Neural crest cell (in vitro differentiated cells): ENCODE measurements at regions not wholly inside any gene's neighbourhood (a gene's known extent, or its start where the extent isn't known, plus 50 kb on each side); places are given as distances from the start of the nearest gene placed in this dataset.

Experiments
- DNase-seq: peaks from one replicate; pipeline ENCODE4 v3.0.0; 2021; ENCODE audit warnings: low read depth, mixed read lengths, low spot score
- H3K27ac Mint-ChIP-seq: one replicate; pipeline ENCODE4 v1.8.0; 2021; ENCODE audit warnings: mild to moderate bottlenecking, mixed read lengths; ENCODE audit not compliant: unreplicated experiment
- H3K27me3 Mint-ChIP-seq: 2 replicates; pipeline ENCODE4 v1.8.0; 2021; ENCODE audit warnings: low read depth, mild to moderate bottlenecking, mixed read lengths
- H3K36me3 Mint-ChIP-seq: 2 replicates; pipeline ENCODE4 v1.8.0; 2021; ENCODE audit warnings: low read depth, mild to moderate bottlenecking, mixed read lengths
- H3K4me1 Mint-ChIP-seq: 2 replicates; pipeline ENCODE4 v1.8.0; 2021; ENCODE audit warnings: mixed read lengths
- H3K4me3 Mint-ChIP-seq: one replicate; pipeline ENCODE4 v1.8.0; 2021; ENCODE audit warnings: mild to moderate bottlenecking, mixed read lengths
- H3K9me3 Mint-ChIP-seq: 2 replicates; pipeline ENCODE4 v1.8.0; 2021; ENCODE audit warnings: mixed read lengths
- TF ChIP-seq, protein P1 (sequence below): fragments of 200-600 bp; sonication (generic); conservative IDR thresholded peaks from 2 replicates; pipeline ENCODE4 v1.5.0; 2021; ENCODE audit warnings: antibody characterized with exemption, mild to moderate bottlenecking

DNA sequence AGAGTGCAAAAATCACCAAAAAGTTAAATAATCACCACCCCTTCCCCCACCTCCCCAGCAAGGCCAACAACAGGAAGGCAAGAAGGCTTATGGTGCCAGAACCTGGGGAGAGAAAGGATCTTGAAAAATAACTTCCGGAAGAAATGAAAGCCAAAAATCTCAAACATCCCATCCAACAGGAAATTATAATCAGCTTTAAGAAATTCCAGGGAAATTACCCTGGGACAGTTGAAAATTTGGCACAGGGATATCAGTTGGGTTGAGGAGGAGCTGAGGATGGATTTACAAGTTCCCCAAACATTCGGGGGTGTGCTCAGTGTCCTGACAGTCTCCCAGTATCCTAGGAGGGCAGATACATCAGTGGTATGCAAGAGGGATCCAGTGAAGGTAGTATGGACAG lies 82.7 kb downstream of the POLR2M start:
- H3K36me3 Mint-ChIP-seq, result no peaks in the 10 kb centered on the region
- no peak for DNase-seq
- no peak overlapping the region for H3K27ac Mint-ChIP-seq
- H3K9me3 Mint-ChIP-seq, result no peaks in the 10 kb centered on the region
- H3K4me1 Mint-ChIP-seq, result no peaks in the 10 kb centered on the region
- peaks cover 12% of the 10 kb centered on the region for H3K27me3 Mint-ChIP-seq
- no peak overlapping the region for H3K4me3 Mint-ChIP-seq
- TF ChIP-seq, protein P1, sequence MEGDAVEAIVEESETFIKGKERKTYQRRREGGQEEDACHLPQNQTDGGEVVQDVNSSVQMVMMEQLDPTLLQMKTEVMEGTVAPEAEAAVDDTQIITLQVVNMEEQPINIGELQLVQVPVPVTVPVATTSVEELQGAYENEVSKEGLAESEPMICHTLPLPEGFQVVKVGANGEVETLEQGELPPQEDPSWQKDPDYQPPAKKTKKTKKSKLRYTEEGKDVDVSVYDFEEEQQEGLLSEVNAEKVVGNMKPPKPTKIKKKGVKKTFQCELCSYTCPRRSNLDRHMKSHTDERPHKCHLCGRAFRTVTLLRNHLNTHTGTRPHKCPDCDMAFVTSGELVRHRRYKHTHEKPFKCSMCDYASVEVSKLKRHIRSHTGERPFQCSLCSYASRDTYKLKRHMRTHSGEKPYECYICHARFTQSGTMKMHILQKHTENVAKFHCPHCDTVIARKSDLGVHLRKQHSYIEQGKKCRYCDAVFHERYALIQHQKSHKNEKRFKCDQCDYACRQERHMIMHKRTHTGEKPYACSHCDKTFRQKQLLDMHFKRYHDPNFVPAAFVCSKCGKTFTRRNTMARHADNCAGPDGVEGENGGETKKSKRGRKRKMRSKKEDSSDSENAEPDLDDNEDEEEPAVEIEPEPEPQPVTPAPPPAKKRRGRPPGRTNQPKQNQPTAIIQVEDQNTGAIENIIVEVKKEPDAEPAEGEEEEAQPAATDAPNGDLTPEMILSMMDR, result no peak

DNA sequence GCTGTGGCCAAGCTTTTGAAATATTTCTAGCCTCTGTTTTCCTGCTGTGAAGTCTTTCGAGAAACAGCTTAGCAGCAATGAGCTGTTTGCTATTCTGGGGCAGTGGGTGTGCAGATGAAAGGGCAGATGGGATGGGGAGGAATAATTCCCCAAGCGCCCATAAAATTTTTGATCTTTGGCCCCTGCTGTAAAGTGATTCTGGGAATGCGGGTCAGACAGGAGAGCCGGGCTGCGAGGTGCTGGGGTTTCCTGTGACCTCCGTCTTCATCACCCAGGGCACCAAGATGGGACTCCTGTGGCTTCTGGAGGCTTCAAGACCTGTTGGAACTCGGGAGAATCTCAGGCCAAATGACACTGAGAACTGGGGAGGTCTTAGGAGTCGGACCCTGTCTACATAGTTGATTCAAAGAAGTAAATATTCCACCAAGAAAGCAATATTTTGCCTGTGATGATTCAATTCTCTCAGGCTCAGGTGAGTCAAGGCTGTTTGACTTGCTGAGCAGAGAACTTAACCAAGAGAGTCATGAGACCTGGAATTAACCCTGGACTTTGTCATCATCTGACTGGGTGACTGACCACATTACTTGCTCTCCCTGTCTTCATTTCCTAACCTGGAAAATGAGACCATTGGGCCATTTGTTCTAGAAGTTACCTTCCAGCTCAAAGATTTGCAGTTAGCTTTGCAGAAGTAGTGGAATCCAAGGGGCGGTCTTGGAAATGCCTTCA lies 86.4 kb downstream of the POLR2M start:
- Mint-ChIP-seq H3K4me3 (no peak overlapping the region), H3K27ac (no peak overlapping the region), H3K27me3 (peaks cover 12% of the 10 kb centered on the region), H3K36me3 (no peaks in the 10 kb centered on the region), H3K9me3 (no peaks in the 10 kb centered on the region), H3K4me1 (no peaks in the 10 kb centered on the region)
- TF ChIP-seq, protein P1, result no peak
- DNase-seq, result no peak

DNA sequence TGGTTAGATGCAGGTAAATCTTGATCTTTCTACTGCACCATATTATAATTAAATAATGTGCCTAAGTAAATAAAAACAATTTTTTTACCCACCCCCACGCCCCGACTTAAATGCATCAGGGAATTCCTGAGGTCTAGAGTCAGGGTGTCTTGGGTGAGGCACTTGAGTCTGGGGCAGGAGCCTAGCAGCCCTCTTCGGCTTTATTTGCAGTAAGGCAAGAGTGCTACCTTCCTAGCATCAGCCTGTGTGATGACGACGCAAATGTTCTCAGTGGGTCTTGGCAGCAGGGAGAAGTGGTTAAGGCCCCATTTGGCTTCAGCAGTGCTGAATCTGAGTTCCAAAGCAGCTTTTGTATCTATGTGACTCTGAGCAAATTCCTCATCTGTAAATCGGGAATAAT lies 88.7 kb downstream of the POLR2M start:
- Mint-ChIP-seq H3K9me3 (no peaks in the 10 kb centered on the region), H3K27me3 (peaks cover 8% of the 10 kb centered on the region), H3K36me3 (no peaks in the 10 kb centered on the region), H3K4me3 (no peak overlapping the region), H3K27ac (no peak overlapping the region), H3K4me1 (no peaks in the 10 kb centered on the region)
- TF ChIP-seq, protein P1, result no peak
- DNase-seq, result no peak

DNA sequence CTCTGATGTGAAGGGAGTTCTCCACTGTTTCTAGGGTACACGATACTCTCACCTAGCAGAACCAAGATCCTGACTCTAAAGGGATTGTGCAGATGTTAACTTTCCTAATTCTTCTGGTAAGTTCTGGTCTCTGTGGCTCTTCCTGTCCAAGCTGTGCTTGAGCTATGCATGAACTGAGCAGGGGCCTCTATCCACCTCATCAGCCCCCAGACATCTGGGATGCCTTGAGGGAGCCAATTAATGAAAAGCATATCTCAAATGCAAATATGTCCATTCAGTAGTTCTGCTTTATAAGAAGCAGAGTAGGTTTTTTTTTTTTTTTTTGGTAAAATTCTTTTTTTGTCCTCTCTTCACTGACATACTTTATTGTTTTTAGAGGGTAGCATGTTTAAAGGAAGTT lies 89.6 kb downstream of the POLR2M start:
- no peaks in the 10 kb centered on the region for H3K36me3 Mint-ChIP-seq
- TF ChIP-seq, protein P1, result no peak
- H3K27ac Mint-ChIP-seq, result no peak overlapping the region
- no peaks in the 10 kb centered on the region for H3K9me3 Mint-ChIP-seq
- H3K27me3 Mint-ChIP-seq, result peaks cover 6% of the 10 kb centered on the region
- no peak for DNase-seq
- no peak overlapping the region for H3K4me3 Mint-ChIP-seq
- H3K4me1 Mint-ChIP-seq, result no peaks in the 10 kb centered on the region

DNA sequence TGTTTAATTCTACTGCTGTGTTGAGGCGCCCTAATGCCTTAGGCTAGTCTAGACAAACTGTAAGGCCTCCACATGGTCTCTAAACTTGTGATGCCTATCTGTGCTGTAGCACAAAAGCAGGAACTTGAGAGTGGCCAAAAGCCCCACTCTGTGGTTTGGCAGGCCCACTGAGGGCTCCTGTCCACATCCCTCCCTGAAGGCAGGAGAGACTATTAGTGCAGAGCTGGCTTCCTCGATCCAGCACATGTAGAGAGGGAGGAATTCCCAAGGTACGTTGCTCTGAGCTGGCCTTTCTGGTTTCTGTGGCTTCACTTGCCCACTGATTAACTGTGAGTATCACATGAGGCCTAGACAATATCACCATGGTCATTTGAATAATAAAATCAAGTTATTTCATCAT lies 90.6 kb downstream of the POLR2M start:
- no peak for DNase-seq
- Mint-ChIP-seq H3K4me1 (no peaks in the 10 kb centered on the region), H3K36me3 (no peaks in the 10 kb centered on the region), H3K27me3 (peaks cover 6% of the 10 kb centered on the region), H3K4me3 (no peak overlapping the region), H3K9me3 (no peaks in the 10 kb centered on the region), H3K27ac (no peak overlapping the region)
- TF ChIP-seq, protein P1, result no peak
